H1 (cell line): ENCODE measurements at regions not wholly inside any gene's neighbourhood (a gene's known extent, or its start where the extent isn't known, plus 50 kb on each side); places are given as distances from the start of the nearest gene placed in this dataset.

Experiments used
- BRCA1 ChIP-seq: IDR thresholded peaks from 2 replicates; pipeline ENCODE4 v1.6.1; 2012; ENCODE audit warnings: low read depth, low read length, improper control_type of control experiment
- CBX5 ChIP-seq: fragments of 300-800, 300-1000 bp; sonication (generic); IDR thresholded peaks from 2 replicates; pipeline ENCODE4 v1.7.1; 2016; ENCODE audit warnings: antibody characterized with exemption, low read length, low read depth
- EP300 ChIP-seq, 2 experiments: IDR thresholded peaks; 1 replicate in 1 of 2; 2 replicates in 1 of 2; pipeline ENCODE4 v1.6.1; 2011 to 2012; ENCODE audit warnings: low read depth in 2 of 2, low read length in 2 of 2, mild to moderate bottlenecking in 2 of 2, borderline replicate concordance in 1 of 2, inconsistent platforms in 1 of 2, moderate library complexity in 1 of 2
- HDAC6 ChIP-seq: IDR thresholded peaks from one replicate; pipeline ENCODE4 v1.7.1; 2012; ENCODE audit warnings: low read depth, mild to moderate bottlenecking, inconsistent platforms, low read length, moderate library complexity

DNA sequence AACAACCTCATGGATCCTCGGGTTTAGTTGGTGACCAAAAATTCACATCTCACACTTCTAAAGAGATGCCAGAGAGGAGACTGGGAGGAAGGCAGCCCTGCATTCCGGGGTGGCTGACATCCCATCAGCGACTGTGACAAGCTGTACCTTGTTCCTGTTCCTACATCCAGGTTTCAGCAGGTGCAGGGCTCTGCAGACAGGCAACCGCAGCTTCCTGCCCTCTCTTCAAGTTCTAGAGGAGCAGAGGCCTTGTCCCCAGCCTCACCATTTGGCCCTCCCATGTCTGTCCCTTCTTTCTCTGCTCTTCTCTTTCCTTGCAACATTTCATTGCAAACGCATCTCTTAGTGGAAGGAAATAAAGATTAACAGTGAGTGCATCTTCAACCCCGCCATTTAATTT, 454.6 kb downstream of the IRX1 start (continued):
- TF ChIP-seq EP300 (IDR thresholded peaks at IDR 0.05; ENCODE audit: borderline replicate concordance in 1 of 2, low read depth in 2 of 2, low read length in 2 of 2) (no peak), BRCA1 (no peak), CBX5 (no peak), HDAC6 (no peak)
